GM21390 (cell line): ENCODE measurements at regions not wholly inside any gene's neighbourhood (a gene's known extent, or its start where the extent isn't known, plus 50 kb on each side); places are given as distances from the start of the nearest gene placed in this dataset.

ENCODE experiments used
- ATAC-seq: cut with Tn5 transposase; IDR thresholded peaks from one replicate; pipeline ENCODE4 v1.9.1; 2021; ENCODE audit not compliant: unreplicated experiment

- no peak for ATAC-seq
These were observed 474.4 kb downstream of the TLE1 start for GRCh38 chr9:81214975-81215374.

GRCh38 chr9:81213456-81213855 is 475.9 kb downstream of the TLE1 start:
- no peak for ATAC-seq

- ATAC-seq = no peak
These were observed 477.6 kb downstream of the TLE1 start for GRCh38 chr9:81211741-81212140.

- no peak for ATAC-seq
These were observed 481.7 kb downstream of the TLE1 start for GRCh38 chr9:81207651-81208050.

- ATAC-seq = no peak
These were observed 487.1 kb downstream of the TLE1 start for GRCh38 chr9:81202292-81202691.

GRCh38 chr9:81195206-81195605 is 494.1 kb downstream of the TLE1 start:
- no peak for ATAC-seq

GRCh38 chr9:81193362-81194339 is 495.7 kb downstream of the TLE1 start:
- no peak for ATAC-seq

- no peak for ATAC-seq
These were observed 498.1 kb downstream of the TLE1 start for GRCh38 chr9:81191222-81191621.

GRCh38 chr9:81190659-81191058 is 498.7 kb downstream of the TLE1 start:
- ATAC-seq = no peak

GRCh38 chr9:81183761-81184160 is 505.6 kb downstream of the TLE1 start:
- no peak for ATAC-seq

- ATAC-seq = no peak
These were observed 506.9 kb downstream of the TLE1 start for GRCh38 chr9:81182431-81182830.

- no peak for ATAC-seq
These were observed 515.3 kb downstream of the TLE1 start for GRCh38 chr9:81174023-81174422.

- no peak for ATAC-seq
These were observed 517.7 kb downstream of the TLE1 start for GRCh38 chr9:81171689-81172088.

GRCh38 chr9:81162361-81162760 is 527.0 kb downstream of the TLE1 start:
- ATAC-seq = no peak

GRCh38 chr9:81156381-81156780 is 533.0 kb downstream of the TLE1 start:
- ATAC-seq = no peak

- ATAC-seq = no peak
These were observed 539.2 kb downstream of the TLE1 start for GRCh38 chr9:81150016-81150625.

- ATAC-seq = no peak
These were observed 542.5 kb downstream of the TLE1 start for GRCh38 chr9:81146684-81147337.

GRCh38 chr9:81146241-81146640 is 543.1 kb downstream of the TLE1 start:
- no peak for ATAC-seq

GRCh38 chr9:81145331-81145963 is 543.9 kb downstream of the TLE1 start:
- no peak for ATAC-seq

- ATAC-seq = no peak
These were observed 547.4 kb downstream of the TLE1 start for GRCh38 chr9:81141961-81142360.

GRCh38 chr9:81137976-81138568 is 551.3 kb downstream of the TLE1 start:
- ATAC-seq = no peak
